C4-2B (cell line): ENCODE measurements at regions not wholly inside any gene's neighbourhood (a gene's known extent, or its start where the extent isn't known, plus 50 kb on each side); places are given as distances from the start of the nearest gene placed in this dataset.

Experiments used
- ZFX ChIP-seq: fragments of 450-650 bp; IDR thresholded peaks from 2 replicates; pipeline ENCODE4 v1.6.1; 2017
- TF ChIP-seq, protein P1 (sequence below): fragments of 450-650 bp; conservative IDR thresholded peaks from 2 replicates; pipeline ENCODE4 v1.5.1; 2017; ENCODE audit warnings: mild to moderate bottlenecking

DNA sequence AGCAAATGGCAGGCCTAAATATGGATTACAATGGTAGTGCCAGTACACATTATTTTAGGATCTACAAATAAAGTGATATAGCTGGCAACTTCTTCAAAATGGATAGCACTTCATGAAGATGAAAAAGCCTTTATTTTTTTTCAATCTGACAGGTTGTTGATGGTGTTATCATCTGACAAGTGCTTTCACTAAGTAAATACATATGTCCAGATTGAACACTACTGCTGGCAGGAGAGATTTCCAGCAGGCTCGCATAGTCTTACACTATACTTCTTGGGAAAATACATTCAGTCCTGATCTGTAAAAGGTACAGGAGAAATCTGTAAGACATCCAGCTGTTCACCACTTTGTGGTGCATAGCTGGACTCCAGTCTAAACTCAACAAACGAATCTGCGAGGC is 50.9 kb upstream of the ALCAM start:
- TF ChIP-seq, protein P1, sequence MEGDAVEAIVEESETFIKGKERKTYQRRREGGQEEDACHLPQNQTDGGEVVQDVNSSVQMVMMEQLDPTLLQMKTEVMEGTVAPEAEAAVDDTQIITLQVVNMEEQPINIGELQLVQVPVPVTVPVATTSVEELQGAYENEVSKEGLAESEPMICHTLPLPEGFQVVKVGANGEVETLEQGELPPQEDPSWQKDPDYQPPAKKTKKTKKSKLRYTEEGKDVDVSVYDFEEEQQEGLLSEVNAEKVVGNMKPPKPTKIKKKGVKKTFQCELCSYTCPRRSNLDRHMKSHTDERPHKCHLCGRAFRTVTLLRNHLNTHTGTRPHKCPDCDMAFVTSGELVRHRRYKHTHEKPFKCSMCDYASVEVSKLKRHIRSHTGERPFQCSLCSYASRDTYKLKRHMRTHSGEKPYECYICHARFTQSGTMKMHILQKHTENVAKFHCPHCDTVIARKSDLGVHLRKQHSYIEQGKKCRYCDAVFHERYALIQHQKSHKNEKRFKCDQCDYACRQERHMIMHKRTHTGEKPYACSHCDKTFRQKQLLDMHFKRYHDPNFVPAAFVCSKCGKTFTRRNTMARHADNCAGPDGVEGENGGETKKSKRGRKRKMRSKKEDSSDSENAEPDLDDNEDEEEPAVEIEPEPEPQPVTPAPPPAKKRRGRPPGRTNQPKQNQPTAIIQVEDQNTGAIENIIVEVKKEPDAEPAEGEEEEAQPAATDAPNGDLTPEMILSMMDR, result no peak
- no peak for TF ChIP-seq ZFX
